Thoracic aorta (tissue), 2 donors: ENCODE measurements at regions not wholly inside any gene's neighbourhood (a gene's known extent, or its start where the extent isn't known, plus 50 kb on each side); places are given as distances from the start of the nearest gene placed in this dataset.

ENCODE experiments used
- ATAC-seq: fragments of 150-250 bp; one replicate; pipeline ENCODE4 v1.8.0; 2017; ENCODE audit warnings: low read depth; ENCODE audit not compliant: insufficient number of reproducible peaks, low FRiP score
- DNase-seq: peaks from one replicate; pipeline ENCODE4 v3.0.0-alpha.2; 2020; ENCODE audit warnings: low spot score
- H3K27ac ChIP-seq, 2 donors: fragments of 200-600 bp; sonication (generic); 1 replicate in 1 of 2; 2 replicates in 1 of 2; pipeline ENCODE4 v1.5.1; 2016; ENCODE audit warnings: mild to moderate bottlenecking in 2 of 2, moderate library complexity in 2 of 2
- H3K27me3 ChIP-seq: fragments of 200-600 bp; sonication (generic); replicated peaks from 2 replicates; pipeline ENCODE4 v1.6.0; 2016; ENCODE audit warnings: mild to moderate bottlenecking; ENCODE audit not compliant: insufficient read depth
- H3K36me3 ChIP-seq: fragments of 200-600 bp; sonication (generic); one replicate; pipeline ENCODE4 v1.5.1; 2016
- H3K4me1 ChIP-seq, 2 donors: fragments of 200-600 bp; sonication (generic); 1 replicate in 1 of 2; 2 replicates in 1 of 2; pipeline versions ENCODE4 v1.5.1 to v1.6.0; 2016; ENCODE audit warnings: low read depth in 2 of 2, mild to moderate bottlenecking in 1 of 2; ENCODE audit not compliant: control insufficient read depth in 1 of 2
- H3K4me3 ChIP-seq: fragments of 200-600 bp; sonication (generic); 2 replicates; pipeline ENCODE4 v1.5.1; 2016; ENCODE audit warnings: mild to moderate bottlenecking
- H3K9me3 ChIP-seq: fragments of 200-600 bp; sonication (generic); 2 replicates; pipeline ENCODE4 v1.5.1; 2016
- CTCF ChIP-seq: fragments of 200-600 bp; sonication (generic); IDR thresholded peaks from one replicate; pipeline ENCODE4 v1.5.1; 2019; ENCODE audit warnings: antibody characterized with exemption

- ATAC-seq: no peak
- no peak for TF ChIP-seq CTCF
- Histone ChIP-seq H3K4me3 (no peak overlapping the region), H3K4me1 (peaks cover 0 to 17% of the 10 kb centered on the region in 2 donors), H3K27ac (no peak overlapping the region), H3K36me3 (no peaks in the 10 kb centered on the region), H3K27me3 (no peaks in the 10 kb centered on the region), H3K9me3 (no peaks in the 10 kb centered on the region)
- no peak for DNase-seq
These were observed 228.8 kb downstream of the SMARCA2 start for GRCh38 chr9:2243666-2244555.

GRCh38 chr9:2247340-2247739 is 232.2 kb downstream of the SMARCA2 start:
- DNase-seq (no peak), ATAC-seq (no peak)
- Histone ChIP-seq H3K4me3 (no peak overlapping the region), H3K36me3 (no peaks in the 10 kb centered on the region), H3K9me3 (no peaks in the 10 kb centered on the region), H3K27ac (no peak overlapping the region), H3K4me1 (peaks cover 0 to 9% of the 10 kb centered on the region in 2 donors), H3K27me3 (no peaks in the 10 kb centered on the region)
- TF ChIP-seq CTCF: no peak

- Histone ChIP-seq H3K4me1 (no peaks in the 10 kb centered on the region), H3K4me3 (no peak overlapping the region), H3K9me3 (no peaks in the 10 kb centered on the region), H3K27ac (no peak overlapping the region), H3K36me3 (no peaks in the 10 kb centered on the region), H3K27me3 (no peaks in the 10 kb centered on the region)
- ATAC-seq (no peak), DNase-seq (no peak)
- TF ChIP-seq CTCF: no peak
These were observed 233.7 kb downstream of the SMARCA2 start for GRCh38 chr9:2248768-2249265.

- no peak for ATAC-seq
- DNase-seq: no peak
- Histone ChIP-seq H3K27me3 (no peaks in the 10 kb centered on the region), H3K36me3 (no peaks in the 10 kb centered on the region), H3K27ac (no peak overlapping the region), H3K4me1 (no peaks in the 10 kb centered on the region), H3K4me3 (no peak overlapping the region), H3K9me3 (no peaks in the 10 kb centered on the region)
- no peak for TF ChIP-seq CTCF
These were observed 238.8 kb downstream of the SMARCA2 start for GRCh38 chr9:2253636-2254580.

DNA sequence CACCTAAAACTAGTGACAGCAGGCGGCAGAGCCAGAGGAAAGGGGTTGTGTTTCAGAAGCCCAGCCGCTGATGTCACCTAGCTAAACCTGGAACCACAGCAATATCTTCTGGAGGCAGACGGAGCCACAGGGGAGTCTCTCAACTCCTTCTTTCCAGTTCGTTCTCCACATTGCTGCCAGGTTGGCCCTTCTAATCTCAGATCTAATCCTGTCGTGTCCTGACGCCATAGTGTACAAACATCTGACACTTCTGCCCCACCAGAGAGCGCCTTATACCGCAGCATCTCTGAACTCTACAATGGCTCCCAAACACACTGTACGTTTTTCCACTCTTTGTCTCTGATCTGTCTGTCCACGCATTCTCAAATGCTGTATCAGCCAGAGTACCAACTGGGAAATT is 240.0 kb downstream of the SMARCA2 start:
- no peak overlapping the region for H3K27ac ChIP-seq
- no peak overlapping the region for H3K4me3 ChIP-seq
- DNase-seq (no peak), ATAC-seq (no peak)
- H3K36me3 ChIP-seq: no peaks in the 10 kb centered on the region
- no peak for TF ChIP-seq CTCF
- H3K9me3 ChIP-seq: no peaks in the 10 kb centered on the region
- no peaks in the 10 kb centered on the region for H3K4me1 ChIP-seq
- H3K27me3 ChIP-seq: no peaks in the 10 kb centered on the region
